Ectodermal cell (in vitro differentiated cells): ENCODE measurements at regions not wholly inside any gene's neighbourhood (a gene's known extent, or its start where the extent isn't known, plus 50 kb on each side); places are given as distances from the start of the nearest gene placed in this dataset.
"Not testable (repeated sequence)": the region's sequence is repeated elsewhere in the genome, so short reads cannot be mapped to it uniquely, and the experiment has no call there.

Experiments
- H3K27ac ChIP-seq: 2 replicates; pipeline ENCODE4 v1.7.0; 2013; ENCODE audit warnings: mild to moderate bottlenecking, low read depth, low read length; ENCODE audit not compliant: insufficient read depth, poor library complexity, severe bottlenecking
- H3K27me3 ChIP-seq: 2 replicates; pipeline ENCODE4 v1.7.0; 2013; ENCODE audit warnings: mild to moderate bottlenecking, low read length; ENCODE audit not compliant: insufficient read depth, control insufficient read depth, poor library complexity, severe bottlenecking
- H3K36me3 ChIP-seq: one replicate; pipeline ENCODE4 v1.7.0; 2013; ENCODE audit warnings: low read length; ENCODE audit not compliant: control insufficient read depth, insufficient read depth
- H3K4me1 ChIP-seq: one replicate; pipeline ENCODE4 v1.7.0; 2013; ENCODE audit warnings: low read length; ENCODE audit not compliant: control insufficient read depth, insufficient read depth
- H3K4me3 ChIP-seq: 2 replicates; pipeline ENCODE4 v1.7.0; 2013; ENCODE audit warnings: low read depth, low read length, control low read depth; ENCODE audit not compliant: insufficient read depth
- H3K9me3 ChIP-seq: 2 replicates; pipeline ENCODE4 v1.7.0; 2013; ENCODE audit warnings: mild to moderate bottlenecking, low read length, moderate library complexity; ENCODE audit not compliant: control insufficient read depth
- WGBS, 2 experiments: methylation state at CpG; one replicate each; pipeline ENCODE4 v1.1.7; 2013; ENCODE audit warnings: missing lambda C conversion rate in 2 of 2; 5-methylcytosine and 5-hydroxymethylcytosine counted together

DNA sequence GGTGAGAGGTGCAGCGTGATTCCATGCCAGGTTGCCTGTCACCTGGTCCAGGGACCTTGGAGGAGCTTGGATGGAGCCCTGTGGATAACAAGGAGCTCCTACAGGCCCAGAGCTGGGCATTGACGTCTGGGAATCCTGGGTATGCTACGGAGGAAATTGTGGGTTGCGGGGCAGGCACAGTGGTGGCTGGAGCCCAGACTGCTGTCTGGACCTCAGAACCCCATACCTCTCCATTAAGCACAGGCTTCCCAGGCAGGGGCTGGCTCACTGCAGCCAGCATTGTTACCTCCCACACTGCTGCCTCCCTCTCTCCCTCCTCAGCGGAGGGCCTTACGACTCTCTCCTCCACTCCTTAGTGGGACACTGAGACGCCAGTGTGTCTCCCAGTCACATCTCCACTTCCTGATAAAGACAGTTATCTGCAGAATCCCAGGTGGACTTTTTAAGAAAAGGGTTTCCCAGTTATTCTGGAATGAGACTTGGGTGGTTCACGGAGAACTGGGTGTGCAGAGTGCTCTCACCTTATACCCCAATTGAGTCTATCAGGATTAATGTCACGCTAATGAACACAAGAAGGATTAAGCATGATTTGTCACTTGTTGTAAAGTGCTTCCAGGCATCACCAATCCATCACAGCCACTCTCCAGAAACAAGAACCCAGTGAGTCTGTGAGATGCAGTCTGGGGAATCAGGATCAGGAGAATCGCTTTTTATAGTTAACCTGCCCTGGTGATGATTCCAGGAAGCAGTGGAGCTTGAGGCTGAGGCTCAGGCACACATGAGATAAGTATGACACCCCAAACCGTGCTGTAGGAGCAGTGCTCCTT is 309.4 kb downstream of the RPS24 start:
- H3K27me3 ChIP-seq, result no peaks in the 10 kb centered on the region
- 78 to 81% methylated on average over 11 of the region's 11 CpGs for whole genome bisulfite sequencing, 2 experiments
- H3K4me1 ChIP-seq, result no peaks in the 10 kb centered on the region
- no peak overlapping the region for H3K27ac ChIP-seq
- no peak overlapping the region for H3K4me3 ChIP-seq
- no peaks in the 10 kb centered on the region for H3K36me3 ChIP-seq
- no peaks in the 10 kb centered on the region for H3K9me3 ChIP-seq

DNA sequence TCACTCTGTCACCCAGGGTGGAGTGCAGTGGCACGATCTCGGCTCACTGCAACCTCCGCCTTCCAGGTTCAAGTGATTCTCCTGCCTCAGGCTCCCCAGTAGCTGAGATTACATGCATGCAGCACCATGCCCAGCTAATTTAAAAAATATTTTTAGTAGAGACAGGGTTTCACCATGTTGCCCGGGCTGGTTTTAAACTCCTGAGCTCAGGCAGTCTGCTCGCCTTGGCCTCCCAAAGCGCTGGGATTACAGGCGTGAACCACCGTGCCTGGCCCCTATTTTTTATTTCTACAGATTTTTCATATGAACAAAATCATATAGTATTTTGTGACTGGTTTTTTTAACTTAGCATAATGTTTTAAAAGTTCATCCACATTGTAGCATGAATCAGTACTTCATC is 310.6 kb downstream of the RPS24 start:
- 93 to 96% methylated on average over 8 of the region's 8 CpGs for WGBS, 2 experiments

DNA sequence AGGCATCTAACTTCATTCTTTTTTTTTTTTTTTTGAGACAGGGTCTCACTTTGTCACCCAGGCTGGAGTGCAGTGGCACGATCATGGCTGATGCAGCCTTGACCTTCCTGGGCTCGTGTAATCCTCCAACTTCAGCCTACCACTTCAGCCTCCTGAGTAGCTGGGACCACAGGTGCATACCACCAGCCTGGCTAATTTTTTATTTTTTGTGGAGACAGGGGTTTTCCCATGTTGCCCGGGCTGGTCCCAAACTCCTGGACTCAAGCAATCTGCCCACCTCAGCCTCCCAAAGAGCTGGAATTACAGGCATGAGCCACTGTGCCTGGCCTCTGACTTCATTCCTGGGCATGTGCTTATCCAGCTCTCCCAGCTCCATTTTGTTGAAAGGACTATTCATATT is 311.9 kb downstream of the RPS24 start:
- not testable (repeated sequence) for H3K27me3 ChIP-seq, H3K27ac ChIP-seq, H3K4me3 ChIP-seq, H3K9me3 ChIP-seq, H3K4me1 ChIP-seq, H3K36me3 ChIP-seq
- 90 to 92% methylated on average over 3 of the region's 3 CpGs for WGBS, 2 experiments

More for the DNA sequence above, 310.6 kb downstream of the RPS24 start:
- H3K27me3 ChIP-seq, H3K36me3 ChIP-seq, H3K27ac ChIP-seq, H3K4me1 ChIP-seq, H3K4me3 ChIP-seq, H3K9me3 ChIP-seq: not testable (repeated sequence)

DNA sequence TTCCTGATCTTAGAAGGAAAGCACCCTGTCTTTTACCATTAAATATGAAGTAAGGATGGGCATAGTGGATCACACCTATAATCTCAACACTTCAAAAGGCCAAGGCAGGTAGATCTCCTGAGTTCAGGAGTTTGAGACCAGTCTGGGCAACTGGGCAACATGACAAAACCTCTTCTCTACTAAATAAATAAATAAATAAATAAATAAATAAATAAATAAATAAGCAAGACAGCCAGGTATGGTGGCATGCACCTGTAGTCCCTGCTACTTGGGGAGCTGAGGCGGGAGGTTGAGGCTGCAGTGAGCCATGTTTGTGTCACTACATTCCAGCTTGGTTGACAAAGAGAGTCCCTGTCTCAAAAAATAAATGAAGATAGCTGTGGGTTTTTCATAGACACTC is 313.1 kb downstream of the RPS24 start:
- Histone ChIP-seq H3K4me1 (no peaks in the 10 kb centered on the region), H3K27ac (no peak overlapping the region), H3K4me3 (no peak overlapping the region), H3K27me3 (no peaks in the 10 kb centered on the region), H3K9me3 (no peaks in the 10 kb centered on the region), H3K36me3 (no peaks in the 10 kb centered on the region)
- 92 to 96% methylated on average over 1 of the region's 1 CpG for WGBS, 2 experiments

DNA sequence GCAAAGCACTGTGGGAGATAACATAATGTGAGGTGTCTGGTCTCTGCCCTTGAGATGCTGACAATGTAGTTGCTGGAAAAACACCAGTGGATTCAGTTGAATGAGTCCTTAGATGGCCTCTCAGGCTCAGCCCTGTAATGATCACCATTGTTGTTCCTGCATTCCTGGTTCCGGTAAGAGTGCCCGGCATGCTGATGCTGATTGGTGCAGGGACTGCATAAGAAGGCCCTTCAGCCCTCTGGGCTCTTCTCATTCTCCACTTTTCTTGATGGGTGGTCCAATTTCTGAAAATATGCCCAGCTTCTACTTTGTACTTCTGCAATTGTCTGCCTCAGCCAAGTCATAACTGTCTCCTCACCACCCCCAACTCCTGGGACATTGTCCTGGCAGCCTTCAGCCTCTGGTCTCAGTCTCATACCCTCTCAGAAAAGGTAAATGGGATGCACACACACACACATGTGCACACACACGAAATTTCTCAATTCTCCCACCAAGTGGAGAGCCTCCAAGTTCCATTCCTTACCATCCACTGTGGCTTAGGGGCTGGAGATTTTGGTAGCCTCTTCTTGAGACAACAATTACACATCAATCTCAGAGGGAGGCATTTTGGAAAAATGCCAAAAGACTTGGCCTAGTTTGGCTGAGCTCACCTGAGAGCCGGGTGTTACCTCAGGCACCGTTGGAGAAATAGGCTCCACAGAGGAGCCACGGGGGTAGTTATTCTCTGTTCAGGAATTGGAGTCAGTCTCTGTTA is 314.9 kb downstream of the RPS24 start:
- Histone ChIP-seq H3K27ac (no peak overlapping the region), H3K36me3 (no peaks in the 10 kb centered on the region), H3K4me3 (no peak overlapping the region), H3K4me1 (no peaks in the 10 kb centered on the region), H3K9me3 (no peaks in the 10 kb centered on the region), H3K27me3 (no peaks in the 10 kb centered on the region)
- 89 to 91% methylated on average over 5 to 6 of the region's 6 CpGs for WGBS, 2 experiments

DNA sequence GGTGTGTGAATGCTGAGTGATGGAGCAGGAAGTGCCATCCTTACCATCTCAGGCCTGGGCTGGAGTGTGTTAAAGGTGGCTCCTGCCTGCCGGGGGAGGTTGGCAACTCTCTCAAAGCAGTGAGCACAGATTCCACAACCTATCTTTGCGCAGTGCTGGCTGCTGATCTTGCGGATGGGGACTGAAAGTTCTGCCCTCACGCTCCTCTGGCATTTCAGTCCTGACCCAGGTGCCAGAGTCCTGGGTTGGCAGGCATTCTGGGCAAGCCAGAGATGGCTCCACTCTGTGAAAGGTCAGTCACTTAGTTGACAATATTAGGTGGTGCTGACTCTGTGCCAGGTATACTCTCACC is 315.5 kb downstream of the RPS24 start:
- no peak overlapping the region for H3K4me3 ChIP-seq
- H3K27me3 ChIP-seq, result no peaks in the 10 kb centered on the region
- H3K9me3 ChIP-seq, result no peaks in the 10 kb centered on the region
- H3K27ac ChIP-seq, result no peak overlapping the region
- no peaks in the 10 kb centered on the region for H3K4me1 ChIP-seq
- 95% methylated on average over 4 of the region's 4 CpGs for WGBS, 2 experiments
- H3K36me3 ChIP-seq, result no peaks in the 10 kb centered on the region

DNA sequence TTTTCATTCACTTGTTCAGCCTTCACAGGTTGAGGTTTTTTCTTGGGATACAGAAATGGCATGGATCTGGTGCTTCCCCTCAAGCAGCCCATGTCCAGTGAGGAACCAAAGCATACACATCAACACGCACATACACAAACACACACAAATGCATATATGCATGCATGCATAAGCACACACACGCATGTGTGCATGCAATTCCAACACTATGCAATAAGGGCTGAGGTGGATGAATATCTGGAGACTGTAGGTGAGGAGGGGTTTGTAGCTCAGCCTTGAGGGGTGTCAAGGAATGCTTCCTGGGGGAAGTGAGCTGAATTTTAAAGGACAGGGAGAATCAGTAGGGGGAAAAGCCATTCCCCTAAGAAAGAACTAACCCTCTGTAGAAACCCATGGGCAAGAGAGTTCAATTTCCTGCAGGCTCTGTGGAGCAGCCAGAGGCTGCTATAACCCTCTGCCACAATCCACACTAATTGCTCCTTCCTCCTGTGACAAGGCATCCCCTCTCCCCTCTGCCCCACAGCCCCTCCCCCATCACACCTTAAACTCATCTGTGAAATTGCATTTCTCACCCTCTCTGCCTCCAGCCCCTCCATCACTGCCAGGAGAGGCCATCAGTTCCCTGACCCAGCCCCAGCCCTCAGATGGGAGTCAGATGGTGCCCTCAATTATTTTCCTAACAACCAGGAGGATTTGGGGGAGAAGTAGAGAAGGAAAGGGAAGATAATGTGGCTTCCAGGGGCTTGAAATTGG is 316.4 kb downstream of the RPS24 start:
- Histone ChIP-seq H3K4me1 (no peaks in the 10 kb centered on the region), H3K27ac (no peak overlapping the region), H3K4me3 (no peak overlapping the region), H3K36me3 (no peaks in the 10 kb centered on the region), H3K9me3 (no peaks in the 10 kb centered on the region), H3K27me3 (no peaks in the 10 kb centered on the region)
- WGBS, 2 experiments, result 86 to 98% methylated on average over 2 of the region's 2 CpGs

DNA sequence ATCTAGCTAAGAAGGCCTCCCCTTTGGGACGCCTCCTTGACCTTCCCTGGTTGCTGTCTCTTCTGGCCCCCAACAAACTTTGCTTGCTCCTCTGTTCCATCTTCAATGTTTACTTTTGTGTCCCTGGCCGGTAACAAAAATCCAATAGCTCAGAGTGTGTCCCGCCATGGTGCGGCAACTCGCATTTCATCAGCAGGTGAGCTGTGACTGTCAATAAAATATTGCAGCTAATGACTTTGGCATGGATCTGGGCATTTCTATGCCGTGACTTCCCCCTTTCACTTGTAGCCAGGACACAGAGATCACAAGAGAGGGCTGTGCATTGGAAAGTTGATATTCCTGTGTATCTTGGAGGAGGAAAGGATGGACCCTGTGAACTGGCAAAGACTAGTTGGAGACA is 317.6 kb downstream of the RPS24 start:
- H3K4me1 ChIP-seq, result peaks cover 7% of the 10 kb centered on the region
- H3K27me3 ChIP-seq, result no peaks in the 10 kb centered on the region
- H3K27ac ChIP-seq, result no peak overlapping the region
- H3K4me3 ChIP-seq, result no peak overlapping the region
- no peaks in the 10 kb centered on the region for H3K36me3 ChIP-seq
- 92 to 97% methylated on average over 6 of the region's 6 CpGs for WGBS, 2 experiments
- no peaks in the 10 kb centered on the region for H3K9me3 ChIP-seq

DNA sequence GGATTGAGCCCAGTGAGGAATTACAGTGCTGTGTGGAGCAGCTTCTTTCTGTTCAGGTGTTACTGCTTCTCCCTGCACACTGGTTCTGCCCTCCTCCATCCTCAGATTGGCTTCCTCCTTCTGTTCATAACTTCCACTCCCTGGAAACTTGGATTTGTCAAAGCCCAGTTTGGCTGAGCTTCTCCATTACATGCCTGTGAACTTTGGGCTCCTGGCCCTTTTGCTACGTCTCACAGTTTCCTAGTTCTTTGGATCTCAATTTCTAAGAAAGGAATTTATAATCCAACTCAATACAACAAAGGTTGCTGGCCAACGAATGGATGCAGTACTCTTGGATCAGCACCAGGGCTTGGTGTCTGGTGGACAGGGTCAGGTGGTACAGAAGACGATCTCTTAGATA is 318.1 kb downstream of the RPS24 start:
- H3K4me3 ChIP-seq, result no peak overlapping the region
- H3K36me3 ChIP-seq, result no peaks in the 10 kb centered on the region
- no peaks in the 10 kb centered on the region for H3K9me3 ChIP-seq
- no peak overlapping the region for H3K27ac ChIP-seq
- H3K27me3 ChIP-seq, result no peaks in the 10 kb centered on the region
- WGBS, 2 experiments, result 95% methylated on average over 3 of the region's 3 CpGs
- peaks cover 12% of the 10 kb centered on the region for H3K4me1 ChIP-seq

DNA sequence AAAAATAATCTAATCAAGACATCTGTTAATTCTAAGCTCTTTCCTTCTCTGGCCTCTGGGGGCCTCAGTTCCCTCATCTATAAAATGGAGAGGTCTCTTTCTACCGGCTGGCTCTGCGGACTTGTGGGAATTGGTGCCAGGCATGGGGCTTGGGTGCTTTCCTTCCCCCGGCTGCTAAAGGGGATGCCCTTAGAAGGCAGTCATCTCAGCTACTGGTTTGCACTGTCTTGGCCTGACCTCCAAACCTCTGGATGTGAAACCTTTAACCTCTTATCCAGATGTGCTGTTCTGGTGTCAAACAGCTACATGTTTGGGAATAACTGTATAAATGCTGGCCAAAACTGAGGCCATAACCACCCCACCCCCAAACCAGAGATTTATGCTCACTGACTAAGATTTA is 320.0 kb downstream of the RPS24 start:
- Histone ChIP-seq H3K27me3 (no peaks in the 10 kb centered on the region), H3K4me1 (peaks cover 30% of the 10 kb centered on the region), H3K4me3 (no peak overlapping the region), H3K9me3 (no peaks in the 10 kb centered on the region), H3K27ac (no peak overlapping the region), H3K36me3 (no peaks in the 10 kb centered on the region)
- WGBS, 2 experiments, result 89 to 93% methylated on average over 3 of the region's 3 CpGs
